ENCODE measurements at regions not wholly inside any gene's neighbourhood (a gene's known extent, or its start where the extent isn't known, plus 50 kb on each side); places are given as distances from the start of the nearest gene placed in this dataset.

GRCh38 chr11:42545954-42546353, 765.8 kb upstream of the API5 start:
- no peak for TF ChIP-seq CTCF (IDR thresholded peaks at IDR 0.05; ENCODE audit: insufficient read depth, low read depth, low read length)
- no peak for TF ChIP-seq EZH2 (IDR thresholded peaks at IDR 0.05; ENCODE audit: insufficient read depth, low read length)
